ENCODE measurements at regions not wholly inside any gene's neighbourhood (a gene's known extent, or its start where the extent isn't known, plus 50 kb on each side); places are given as distances from the start of the nearest gene placed in this dataset.

DNA sequence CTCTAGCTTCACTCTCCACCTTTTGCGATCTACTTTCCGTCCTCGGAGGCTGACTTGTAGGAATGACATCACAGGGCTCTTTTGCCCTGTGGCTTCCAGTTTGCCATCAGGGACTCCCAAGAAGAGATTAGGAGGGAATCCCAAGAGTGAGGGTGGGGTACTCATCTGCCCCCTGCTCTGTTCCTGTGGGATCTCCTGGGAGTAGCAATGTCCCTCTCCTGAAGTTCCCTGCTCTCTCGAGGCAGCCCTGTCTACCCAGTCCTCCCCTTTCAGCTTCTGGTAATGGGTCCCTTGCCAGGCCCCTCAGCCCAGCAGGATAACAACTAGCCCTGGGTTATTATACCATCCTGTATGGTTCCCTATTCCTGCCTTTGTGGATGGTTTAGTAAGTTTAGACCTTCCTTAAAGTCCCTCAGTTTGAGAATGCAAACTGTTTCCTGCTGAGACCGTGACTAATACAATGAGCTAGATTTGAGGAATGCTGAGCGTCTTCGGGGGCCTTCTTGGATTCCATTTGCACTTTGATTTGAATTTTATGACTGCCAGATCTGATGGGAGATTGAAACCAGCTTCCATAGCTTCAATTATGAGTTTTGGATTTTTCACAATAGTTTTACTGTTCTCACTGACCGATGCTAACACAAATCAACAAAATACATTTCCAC is 73.7 kb upstream of the IPO5 start:
- TF ChIP-seq, protein P1, sequence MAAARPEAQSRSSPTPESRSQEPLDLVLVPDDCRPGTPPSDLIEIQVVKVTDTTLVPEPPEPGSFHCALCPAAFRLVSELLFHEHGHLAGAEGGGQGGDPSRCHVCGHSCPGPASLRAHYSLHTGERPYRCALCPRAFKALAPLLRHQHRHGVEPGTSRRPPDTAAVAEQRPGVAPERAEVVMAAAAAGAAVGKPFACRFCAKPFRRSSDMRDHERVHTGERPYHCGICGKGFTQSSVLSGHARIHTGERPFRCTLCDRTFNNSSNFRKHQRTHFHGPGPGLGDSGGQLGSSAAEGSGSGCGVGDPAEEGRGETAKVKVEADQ (CRISPR knock-in tag; IDR thresholded peaks at IDR 0.05; ENCODE audit: borderline replicate concordance) = no peak
- TF ChIP-seq RFXANK (CRISPR knock-in tag; IDR thresholded peaks at IDR 0.05) (no peak), TCF7L2 (IDR thresholded peaks at IDR 0.05; ENCODE audit: low read depth, low read length) (no peak), CEBPB (IDR thresholded peaks at IDR 0.05; ENCODE audit: borderline replicate concordance, low read depth, low read length) (no peak), CTCF (CRISPR knock-in tag; IDR thresholded peaks at IDR 0.05) (no peak), HMGA1 (CRISPR knock-in tag; conservative IDR thresholded peaks at IDR 0.05) (no peak), TBX3 (IDR thresholded peaks at IDR 0.05; ENCODE audit: borderline replicate concordance) (no peak), EZH2 (conservative IDR thresholded peaks at IDR 0.05; ENCODE audit: low read depth, low read length) (no peak), EP300 (IDR thresholded peaks at IDR 0.05; ENCODE audit: low read depth in 2 of 2, low read length in 2 of 2) (no peak), EP300 (CRISPR knock-in tag; IDR thresholded peaks at IDR 0.05; ENCODE audit: borderline replicate concordance) (no peak), CBX2 (IDR thresholded peaks at IDR 0.05; ENCODE audit: low read depth, low read length) (no peak), CBX2 (CRISPR knock-in tag; IDR thresholded peaks at IDR 0.05; ENCODE audit: low read depth) (no peak), CEBPZ (IDR thresholded peaks at IDR 0.05; ENCODE audit: low read length) (no peak), ZNF160 (CRISPR knock-in tag; IDR thresholded peaks at IDR 0.05) (no peak)
